ENCODE measurements at regions not wholly inside any gene's neighbourhood (a gene's known extent, or its start where the extent isn't known, plus 50 kb on each side); places are given as distances from the start of the nearest gene placed in this dataset.
A peak's percentile ranks its signal among the peaks of the same experiment; 100 is the strongest.
"Not testable (repeated sequence)": the region's sequence is repeated elsewhere in the genome, so short reads cannot be mapped to it uniquely, and the experiment has no call there.

- not testable (repeated sequence) for H3K27me3 ChIP-seq (ENCODE audit: control insufficient read depth, insufficient read depth, low read length); H3K36me3 Mint-ChIP-seq; H3K9me3 ChIP-seq (ENCODE audit: control insufficient read depth in 2 of 2, low read length in 2 of 2); H3K27ac Mint-ChIP-seq; H3K36me3 ChIP-seq (ENCODE audit: control insufficient read depth, insufficient read depth, low read length); H3K27ac ChIP-seq (ENCODE audit: insufficient read depth, low read length, poor library complexity, severe bottlenecking); H3K4me3 Mint-ChIP-seq; H3K4me3 ChIP-seq (ENCODE audit: low read depth, low read length); H3K27me3 Mint-ChIP-seq; H3K4me1 Mint-ChIP-seq; DNase-seq; ATAC-seq (ENCODE audit: low read depth in 2 of 2); H3K4me1 ChIP-seq (ENCODE audit: control insufficient read depth, insufficient read depth, low read length, poor library complexity, severe bottlenecking); H3K9me3 Mint-ChIP-seq
These were observed 240.3 kb downstream of the DPY19L2 start for GRCh38 chr12:63427969-63428368.

GRCh38 chr12:63427029-63427428 lies 241.3 kb downstream of the DPY19L2 start:
- not testable (repeated sequence) for H3K27me3 Mint-ChIP-seq; H3K36me3 Mint-ChIP-seq; H3K4me1 Mint-ChIP-seq; DNase-seq; H3K9me3 ChIP-seq (ENCODE audit: control insufficient read depth in 2 of 2, low read length in 2 of 2); H3K4me3 ChIP-seq (ENCODE audit: low read depth, low read length); H3K4me1 ChIP-seq (ENCODE audit: control insufficient read depth, insufficient read depth, low read length, poor library complexity, severe bottlenecking); H3K27me3 ChIP-seq (ENCODE audit: control insufficient read depth, insufficient read depth, low read length); H3K36me3 ChIP-seq (ENCODE audit: control insufficient read depth, insufficient read depth, low read length); H3K27ac Mint-ChIP-seq; H3K9me3 Mint-ChIP-seq; H3K4me3 Mint-ChIP-seq; H3K27ac ChIP-seq (ENCODE audit: insufficient read depth, low read length, poor library complexity, severe bottlenecking); ATAC-seq (ENCODE audit: low read depth in 2 of 2)

- Histone ChIP-seq H3K27ac (ENCODE audit: insufficient read depth, low read length, poor library complexity, severe bottlenecking) (no peak overlapping the region), H3K27me3 (ENCODE audit: control insufficient read depth, insufficient read depth, low read length) (no peaks in the 10 kb centered on the region), H3K4me3 (ENCODE audit: low read depth, low read length) (no peak overlapping the region), H3K9me3 (ENCODE audit: control insufficient read depth in 2 of 2, low read length in 2 of 2) (no peaks in the 10 kb centered on the region), H3K4me1 (ENCODE audit: control insufficient read depth, insufficient read depth, low read length, poor library complexity, severe bottlenecking) (no peaks in the 10 kb centered on the region), H3K36me3 (ENCODE audit: control insufficient read depth, insufficient read depth, low read length) (no peaks in the 10 kb centered on the region)
- Mint-ChIP-seq H3K4me1 (no peaks in the 10 kb centered on the region), H3K4me3 (no peak overlapping the region), H3K27me3 (peaks cover 4% of the 10 kb centered on the region), H3K9me3 (peaks cover 0 to 4% (median 0%) of the 10 kb centered on the region in 7 donors), H3K27ac (no peak overlapping the region), H3K36me3 (no peaks in the 10 kb centered on the region)
- no peak for ATAC-seq (ENCODE audit: low read depth in 2 of 2)
- DNase-seq, result no peak
These were observed 243.6 kb downstream of the DPY19L2 start for GRCh38 chr12:63424671-63425070.

GRCh38 chr12:63423839-63424238 lies 244.5 kb downstream of the DPY19L2 start:
- H3K27ac Mint-ChIP-seq, result no peak overlapping the region
- Histone ChIP-seq H3K27ac (ENCODE audit: insufficient read depth, low read length, poor library complexity, severe bottlenecking) (no peak overlapping the region), H3K27me3 (ENCODE audit: control insufficient read depth, insufficient read depth, low read length) (no peaks in the 10 kb centered on the region), H3K36me3 (ENCODE audit: control insufficient read depth, insufficient read depth, low read length) (no peaks in the 10 kb centered on the region), H3K4me3 (ENCODE audit: low read depth, low read length) (no peak overlapping the region), H3K4me1 (ENCODE audit: control insufficient read depth, insufficient read depth, low read length, poor library complexity, severe bottlenecking) (no peaks in the 10 kb centered on the region), H3K9me3 (ENCODE audit: control insufficient read depth in 2 of 2, low read length in 2 of 2) (no peaks in the 10 kb centered on the region)
- ATAC-seq (ENCODE audit: low read depth in 2 of 2) (no peak), DNase-seq (no peak)
- no peaks in the 10 kb centered on the region for H3K4me1 Mint-ChIP-seq
- peaks cover 4% of the 10 kb centered on the region for H3K27me3 Mint-ChIP-seq
- no peaks in the 10 kb centered on the region for H3K36me3 Mint-ChIP-seq
- H3K4me3 Mint-ChIP-seq, result no peak overlapping the region
- peaks cover 0 to 6% (median 0%) of the 10 kb centered on the region in 7 donors for H3K9me3 Mint-ChIP-seq

DNA sequence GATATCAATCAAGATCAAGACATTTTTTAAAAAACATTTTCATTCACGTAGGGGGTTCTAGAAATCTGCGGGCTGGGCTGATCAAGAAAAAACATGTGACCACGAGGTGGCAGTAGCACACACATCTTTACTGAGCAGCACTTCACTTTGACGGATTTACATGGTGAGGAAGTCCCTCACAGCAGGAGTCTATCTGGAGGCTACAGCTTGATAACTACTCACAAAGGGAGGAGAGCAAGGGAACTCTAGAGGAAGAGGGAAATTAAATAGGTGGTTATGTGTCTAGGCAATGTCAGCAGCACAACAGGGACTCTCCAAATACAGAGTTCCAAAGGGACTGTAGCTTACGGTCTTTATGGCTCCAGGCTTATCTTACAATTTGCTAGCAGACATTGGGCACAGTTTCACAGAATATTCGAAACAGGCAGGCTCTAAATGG lies 248.1 kb downstream of the DPY19L2 start:
- Mint-ChIP-seq H3K27me3 (no peaks in the 10 kb centered on the region), H3K27ac (no peak overlapping the region), H3K4me3 (no peak overlapping the region), H3K9me3 (peaks cover 0 to 4% (median 0%) of the 10 kb centered on the region in 7 donors), H3K4me1 (no peaks in the 10 kb centered on the region), H3K36me3 (no peaks in the 10 kb centered on the region)
- H3K4me3 ChIP-seq (ENCODE audit: low read depth, low read length), result no peak overlapping the region
- DNase-seq, result peak in 1 of 3 donors; percentile 49
- H3K27ac ChIP-seq (ENCODE audit: insufficient read depth, low read length, poor library complexity, severe bottlenecking), result no peak overlapping the region
- no peaks in the 10 kb centered on the region for H3K4me1 ChIP-seq (ENCODE audit: control insufficient read depth, insufficient read depth, low read length, poor library complexity, severe bottlenecking)
- ATAC-seq (ENCODE audit: low read depth in 2 of 2), result no peak
- H3K36me3 ChIP-seq (ENCODE audit: control insufficient read depth, insufficient read depth, low read length), result no peaks in the 10 kb centered on the region
- peaks cover 0 to 4% of the 10 kb centered on the region in 2 experiments for H3K9me3 ChIP-seq (ENCODE audit: control insufficient read depth in 2 of 2, low read length in 2 of 2)
- H3K27me3 ChIP-seq (ENCODE audit: control insufficient read depth, insufficient read depth, low read length), result no peaks in the 10 kb centered on the region

- Mint-ChIP-seq H3K9me3 (peaks cover 0 to 8% (median 1%) of the 10 kb centered on the region in 7 donors), H3K27ac (no peak overlapping the region), H3K27me3 (no peaks in the 10 kb centered on the region), H3K4me1 (no peaks in the 10 kb centered on the region), H3K4me3 (no peak overlapping the region), H3K36me3 (no peaks in the 10 kb centered on the region)
- Histone ChIP-seq H3K27ac (ENCODE audit: insufficient read depth, low read length, poor library complexity, severe bottlenecking) (no peak overlapping the region), H3K4me3 (ENCODE audit: low read depth, low read length) (no peak overlapping the region), H3K36me3 (ENCODE audit: control insufficient read depth, insufficient read depth, low read length) (no peaks in the 10 kb centered on the region), H3K4me1 (ENCODE audit: control insufficient read depth, insufficient read depth, low read length, poor library complexity, severe bottlenecking) (no peaks in the 10 kb centered on the region), H3K9me3 (ENCODE audit: control insufficient read depth in 2 of 2, low read length in 2 of 2) (peaks cover 0 to 6% of the 10 kb centered on the region in 2 experiments), H3K27me3 (ENCODE audit: control insufficient read depth, insufficient read depth, low read length) (no peaks in the 10 kb centered on the region)
- ATAC-seq (ENCODE audit: low read depth in 2 of 2), result no peak
- DNase-seq, result no peak
These were observed 249.1 kb downstream of the DPY19L2 start for GRCh38 chr12:63419154-63419553.

DNA sequence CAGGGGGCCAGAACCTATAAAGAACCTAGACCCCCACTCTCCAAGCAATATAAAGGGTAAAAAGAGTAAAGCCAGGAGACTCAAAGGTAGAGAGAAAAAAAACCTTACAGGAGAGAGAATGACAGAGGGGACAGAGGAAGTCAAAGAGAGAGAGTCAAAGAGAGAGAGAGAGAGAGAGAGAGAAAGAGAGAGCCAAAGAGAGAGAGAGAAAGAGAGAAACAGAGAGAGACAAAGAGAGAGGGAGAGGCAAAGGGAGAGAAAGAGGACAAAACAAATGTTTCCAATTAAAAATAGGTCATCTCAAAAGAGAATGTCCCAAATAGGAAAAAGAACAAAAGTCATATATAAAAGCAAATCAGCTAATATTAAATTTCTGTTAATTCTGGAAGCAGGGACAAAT lies 251.5 kb downstream of the DPY19L2 start:
- Histone ChIP-seq H3K36me3 (ENCODE audit: control insufficient read depth, insufficient read depth, low read length) (no peaks in the 10 kb centered on the region), H3K4me1 (ENCODE audit: control insufficient read depth, insufficient read depth, low read length, poor library complexity, severe bottlenecking) (no peaks in the 10 kb centered on the region), H3K27me3 (ENCODE audit: control insufficient read depth, insufficient read depth, low read length) (no peaks in the 10 kb centered on the region), H3K4me3 (ENCODE audit: low read depth, low read length) (no peak overlapping the region), H3K9me3 (ENCODE audit: control insufficient read depth in 2 of 2, low read length in 2 of 2) (peaks cover 0 to 6% of the 10 kb centered on the region in 2 experiments), H3K27ac (ENCODE audit: insufficient read depth, low read length, poor library complexity, severe bottlenecking) (no peak overlapping the region)
- no peak for DNase-seq
- Mint-ChIP-seq H3K36me3 (no peaks in the 10 kb centered on the region), H3K4me1 (no peaks in the 10 kb centered on the region), H3K27me3 (no peaks in the 10 kb centered on the region), H3K9me3 (peaks cover 0 to 8% (median 1%) of the 10 kb centered on the region in 7 donors), H3K27ac (no peak overlapping the region), H3K4me3 (no peak overlapping the region)
- ATAC-seq (ENCODE audit: low read depth in 2 of 2), result no peak

DNA sequence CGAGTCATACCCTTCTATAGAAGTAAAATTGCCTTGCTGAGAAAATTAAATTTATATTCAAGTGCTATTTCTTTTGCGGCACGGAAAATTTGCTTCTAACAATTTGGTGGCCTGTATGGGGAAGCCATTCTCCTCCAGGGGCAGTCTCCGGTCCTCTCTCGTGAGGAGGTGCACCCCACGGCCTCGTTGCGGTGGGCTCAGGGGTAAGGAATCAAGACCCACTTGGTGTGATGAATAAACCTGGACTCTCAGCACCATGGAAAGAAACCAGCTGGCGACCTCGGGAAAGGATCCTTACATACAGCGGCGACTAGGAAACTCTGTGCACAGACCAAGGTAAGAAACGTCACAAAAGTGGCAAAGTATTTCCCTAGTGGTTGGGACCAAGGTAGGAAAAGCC lies 252.9 kb downstream of the DPY19L2 start:
- Mint-ChIP-seq H3K27me3 (no peaks in the 10 kb centered on the region), H3K27ac (no peak overlapping the region), H3K9me3 (peaks cover 0 to 8% (median 1%) of the 10 kb centered on the region in 7 donors), H3K4me3 (peak overlapping the region in 1 of 4 donors; percentile 32), H3K36me3 (no peaks in the 10 kb centered on the region), H3K4me1 (no peaks in the 10 kb centered on the region)
- no peak overlapping the region for H3K4me3 ChIP-seq (ENCODE audit: low read depth, low read length)
- peaks cover 0 to 6% of the 10 kb centered on the region in 2 experiments for H3K9me3 ChIP-seq (ENCODE audit: control insufficient read depth in 2 of 2, low read length in 2 of 2)
- H3K27ac ChIP-seq (ENCODE audit: insufficient read depth, low read length, poor library complexity, severe bottlenecking), result no peak overlapping the region
- H3K27me3 ChIP-seq (ENCODE audit: control insufficient read depth, insufficient read depth, low read length), result no peaks in the 10 kb centered on the region
- H3K4me1 ChIP-seq (ENCODE audit: control insufficient read depth, insufficient read depth, low read length, poor library complexity, severe bottlenecking), result no peaks in the 10 kb centered on the region
- ATAC-seq (ENCODE audit: low read depth in 2 of 2) (no peak), DNase-seq (no peak)
- no peaks in the 10 kb centered on the region for H3K36me3 ChIP-seq (ENCODE audit: control insufficient read depth, insufficient read depth, low read length)
